NCI-H226 (cell line): ENCODE measurements at regions not wholly inside any gene's neighbourhood (a gene's known extent, or its start where the extent isn't known, plus 50 kb on each side); places are given as distances from the start of the nearest gene placed in this dataset.

Source experiments
- DNase-seq: peaks from one replicate; pipeline ENCODE4 v3.0.0-alpha.2; 2015

DNA sequence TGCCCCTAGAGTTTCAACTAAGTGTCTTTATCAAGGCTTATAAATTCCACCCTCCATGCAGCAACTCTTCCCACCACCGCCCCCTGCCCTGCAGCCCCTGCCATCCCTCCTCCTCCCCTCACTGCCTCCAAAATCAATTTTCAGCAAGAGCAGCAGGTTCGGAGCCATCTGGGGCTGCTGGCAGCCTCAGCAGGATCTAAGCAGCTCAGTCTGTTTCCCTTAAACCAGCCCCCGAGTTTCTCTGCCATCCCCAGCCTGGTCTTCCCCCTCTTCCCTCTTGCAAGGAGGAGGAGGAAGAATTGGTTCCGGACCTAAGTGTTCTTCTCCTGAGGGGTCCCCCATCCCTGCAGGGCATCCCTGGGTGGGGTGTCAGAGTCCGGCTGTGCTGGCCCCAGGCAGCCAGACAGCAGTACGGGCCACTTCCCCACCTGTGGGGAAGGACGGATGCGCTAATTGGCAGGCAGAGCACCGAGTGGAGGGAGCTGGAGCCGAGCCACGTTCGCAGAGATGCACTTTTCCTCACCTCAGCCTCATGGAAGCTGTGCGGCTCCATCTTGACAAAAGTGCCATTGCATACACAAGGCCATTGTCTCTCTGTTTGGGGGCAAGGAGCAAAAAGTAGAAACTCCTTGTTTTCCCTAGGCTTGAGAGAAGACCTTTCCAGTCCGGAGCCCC is 189.3 kb downstream of the KCNA5 start:
- DNase-seq, result no peak

DNA sequence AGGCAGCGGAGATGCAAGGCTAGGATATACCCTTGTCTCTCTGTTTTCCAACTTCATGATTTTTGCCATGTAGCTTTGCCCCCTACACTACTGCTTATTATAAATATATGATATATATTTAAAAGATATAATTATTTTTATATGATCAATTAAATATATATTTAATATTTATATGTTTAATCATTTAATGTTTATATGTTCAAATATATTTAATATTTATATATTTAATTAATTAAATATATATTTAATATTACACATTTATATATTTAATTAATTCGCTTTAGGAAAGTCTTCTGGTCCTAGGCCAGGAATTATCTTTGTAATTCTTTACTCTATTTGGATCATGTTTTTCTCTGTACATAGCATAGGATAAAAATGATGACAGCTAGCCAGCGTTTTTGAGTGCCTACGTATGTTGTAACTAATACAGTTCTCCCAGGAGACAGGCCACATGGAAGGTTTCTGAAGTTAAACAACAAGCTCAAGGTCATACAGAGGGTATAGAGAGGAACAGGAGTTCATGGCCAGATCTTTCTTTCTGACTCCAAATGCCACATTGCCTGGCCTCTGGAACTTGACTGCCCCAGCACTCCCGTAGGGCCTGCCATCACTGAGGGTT is 192.5 kb downstream of the KCNA5 start:
- no peak for DNase-seq

DNA sequence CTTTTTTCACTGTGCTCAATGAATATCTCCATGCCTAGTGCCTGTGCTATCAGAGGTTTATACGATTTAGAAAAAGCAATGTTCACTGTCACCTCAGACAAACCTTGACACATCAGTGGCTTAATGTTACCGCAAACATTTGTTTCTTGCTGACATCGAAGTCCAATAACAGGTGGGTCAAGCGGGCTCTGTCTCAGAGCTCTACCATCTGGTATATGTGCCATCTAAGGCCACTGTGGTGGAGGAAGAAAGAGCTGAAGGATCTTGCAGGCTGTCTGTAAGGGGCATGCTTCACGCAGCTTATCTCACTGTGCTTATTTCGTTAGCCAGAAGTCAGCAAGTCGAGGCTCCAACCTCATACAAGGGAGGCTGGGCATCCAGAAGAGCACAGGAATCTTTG is 189.5 kb upstream of the NTF3 start:
- no peak for DNase-seq

DNA sequence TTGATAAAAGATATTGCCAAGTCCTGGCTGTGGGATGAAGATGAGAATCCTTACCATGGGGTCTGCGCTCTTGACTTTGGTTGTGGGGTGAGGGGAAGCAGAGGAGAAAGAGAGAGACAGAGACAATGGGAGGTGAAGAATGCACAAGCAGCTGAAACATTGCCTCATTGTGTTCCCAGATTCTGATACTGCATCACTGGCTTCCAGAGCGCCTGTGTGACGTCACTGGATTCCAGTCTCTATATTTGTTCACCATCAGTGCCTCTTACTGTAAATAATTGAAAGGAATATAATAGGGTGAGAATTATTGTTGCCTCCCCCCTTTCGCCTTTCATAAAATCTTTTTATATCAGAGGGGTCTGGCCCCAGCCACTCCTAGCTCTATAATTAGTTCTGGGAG is 188.9 kb upstream of the NTF3 start:
- no peak for DNase-seq

DNA sequence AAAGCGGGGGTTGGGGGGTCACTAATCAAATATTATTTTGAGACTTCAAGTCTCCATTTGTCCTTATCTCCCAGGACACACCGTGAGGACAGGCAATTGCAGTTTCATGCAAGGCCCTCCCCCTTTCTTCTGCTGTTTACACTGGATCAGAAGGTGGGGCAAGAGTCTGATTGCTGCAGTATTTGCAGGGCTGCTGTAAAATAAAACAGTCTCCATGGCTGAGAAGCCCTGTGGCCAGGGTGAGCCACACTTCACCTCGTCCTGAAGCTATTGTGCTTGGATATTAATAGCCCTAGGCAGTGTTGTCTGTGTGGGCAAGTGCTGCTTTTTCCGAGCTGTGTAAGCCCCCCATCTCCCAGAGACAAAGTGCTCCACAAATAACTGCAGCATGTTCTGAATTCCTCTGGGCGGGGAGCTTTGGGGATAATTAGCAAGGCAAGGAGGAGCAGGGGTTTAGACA is 187.4 kb upstream of the NTF3 start:
- no peak for DNase-seq

DNA sequence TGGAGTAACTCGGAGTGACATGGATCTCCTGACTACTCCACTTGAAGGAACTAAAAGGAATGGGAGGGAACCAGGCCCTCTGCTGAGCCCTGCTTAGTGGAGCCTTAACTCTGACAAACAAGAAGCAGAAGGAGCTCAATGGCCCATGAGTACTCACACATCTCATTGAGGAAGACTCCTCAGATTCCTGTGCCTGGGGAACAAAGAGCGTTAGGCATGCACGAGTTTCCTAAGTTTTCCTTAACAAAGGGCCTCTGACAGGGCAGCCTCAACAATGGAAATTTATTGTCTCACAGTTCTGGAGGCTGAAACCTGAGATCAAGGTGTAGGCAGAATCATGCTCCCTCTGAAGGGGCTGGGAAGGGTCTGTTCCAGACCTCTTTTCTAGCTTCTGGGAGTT is 185.7 kb upstream of the NTF3 start:
- no peak for DNase-seq

DNA sequence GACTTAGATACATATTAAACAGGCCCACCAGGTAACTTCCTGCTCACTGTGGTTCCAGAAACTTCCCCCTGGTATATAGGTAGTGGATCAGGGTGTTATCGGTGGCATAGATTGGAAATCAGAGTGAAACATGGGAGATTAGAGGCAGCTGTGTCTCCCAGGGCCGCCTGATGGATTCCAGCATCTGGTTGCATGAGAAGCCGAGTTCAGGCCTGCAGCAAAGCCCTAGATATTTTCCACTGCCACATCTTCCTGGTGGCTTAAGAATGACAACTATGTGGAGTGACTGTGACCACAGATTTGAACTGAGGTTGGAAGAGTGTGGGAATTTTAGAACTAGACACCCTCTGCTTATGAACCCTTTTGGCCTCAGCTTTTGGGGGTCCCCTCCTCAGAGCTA is 184.8 kb upstream of the NTF3 start:
- DNase-seq, result no peak

DNA sequence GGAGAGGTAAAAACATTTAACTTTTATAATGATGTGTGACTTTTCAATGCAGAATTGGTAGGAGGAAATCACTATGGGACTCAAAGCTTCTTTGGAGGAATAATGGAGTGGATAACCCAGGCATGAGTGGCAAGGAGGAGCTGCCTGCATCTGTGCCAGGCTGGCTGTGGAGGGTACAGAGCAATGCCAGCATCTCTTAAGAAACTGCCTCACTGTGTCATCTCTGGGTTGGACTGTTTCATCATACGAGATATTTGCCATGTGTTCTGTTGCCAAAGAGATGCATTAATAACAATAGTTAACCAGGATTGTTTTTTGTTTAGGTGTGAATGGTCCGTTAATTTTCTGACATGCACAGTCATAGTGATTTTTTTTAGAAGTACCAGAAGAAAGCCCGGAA is 183.7 kb upstream of the NTF3 start:
- no peak for DNase-seq

DNA sequence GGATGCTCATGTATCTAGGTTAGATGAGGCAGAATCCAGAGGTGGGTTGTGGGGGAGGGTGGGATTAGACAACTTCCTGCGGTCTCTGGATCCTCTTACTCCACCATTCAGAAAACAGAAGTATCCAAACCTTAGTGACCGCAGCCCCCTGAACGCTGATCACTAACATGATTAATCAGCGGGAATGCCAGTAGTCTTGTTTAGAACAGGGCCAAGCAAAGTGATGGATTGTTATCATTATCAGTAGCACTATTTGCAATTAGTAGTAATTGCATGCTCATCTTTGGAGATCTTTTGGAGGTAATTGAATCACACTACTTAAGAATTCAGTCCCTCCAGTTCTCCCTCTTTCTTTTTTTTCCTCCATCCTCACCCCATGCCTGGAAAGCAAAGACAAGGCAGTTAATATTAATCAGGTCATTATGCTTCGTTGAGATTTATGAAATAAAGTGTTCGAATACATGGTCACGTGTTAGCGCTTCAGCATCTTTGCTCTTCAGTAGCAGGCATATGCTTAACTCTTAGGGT is 182.8 kb upstream of the NTF3 start:
- no peak for DNase-seq

DNA sequence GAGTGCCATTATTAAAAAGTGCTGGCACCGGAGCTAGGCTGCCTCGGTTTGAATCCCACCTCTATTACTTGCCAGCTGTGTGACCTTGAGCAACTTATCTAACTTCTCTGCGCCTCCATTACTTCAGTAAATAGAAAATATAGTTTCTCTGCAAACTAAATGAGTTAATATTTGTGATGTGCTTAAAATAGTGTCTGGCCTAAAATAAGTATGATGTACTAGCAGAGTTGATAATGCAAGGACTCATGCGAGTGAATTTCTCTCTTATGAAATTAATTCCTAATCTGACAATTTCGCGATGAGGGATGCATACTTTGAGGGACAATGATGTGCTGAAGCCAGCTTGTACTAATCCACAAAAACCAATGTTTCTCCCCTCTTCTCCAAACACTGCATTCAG is 180.8 kb upstream of the NTF3 start:
- no peak for DNase-seq

DNA sequence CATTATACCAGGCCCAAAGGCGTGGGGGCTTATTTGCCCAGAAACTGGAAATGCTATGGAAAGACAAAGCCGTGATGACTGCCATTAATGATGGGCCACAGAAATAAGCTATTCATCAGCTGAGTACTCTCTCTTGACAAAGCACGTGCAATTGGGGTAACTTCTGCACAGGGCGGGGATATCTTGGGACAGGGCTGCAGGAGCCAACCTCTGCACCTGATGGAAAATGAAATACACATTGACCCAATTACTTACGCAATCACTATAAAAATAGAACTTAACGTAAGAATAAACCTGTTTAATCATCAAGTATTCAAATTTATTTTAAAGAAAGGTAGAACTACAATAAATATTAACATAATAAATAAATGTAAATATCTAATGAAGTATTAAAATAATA is 180.1 kb upstream of the NTF3 start:
- DNase-seq, result no peak

DNA sequence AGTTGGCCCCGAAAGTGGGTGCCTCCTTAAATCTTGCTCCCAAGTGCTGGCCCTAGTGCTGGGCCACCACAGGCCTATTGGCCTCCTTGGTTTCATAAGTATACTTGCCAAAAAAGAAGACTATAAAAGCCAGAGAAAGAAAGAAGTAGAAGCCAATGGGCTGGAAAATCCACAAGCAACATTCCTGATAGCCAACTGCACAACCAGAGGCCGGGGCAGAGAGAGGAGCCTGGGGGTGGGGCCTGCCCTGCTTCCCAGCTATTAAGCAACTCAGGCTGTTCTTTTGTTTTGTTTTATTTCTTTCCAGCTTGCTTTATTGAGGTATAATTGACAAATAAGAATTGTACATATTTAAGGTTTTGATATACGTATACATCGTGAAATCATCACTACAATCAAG is 177.2 kb upstream of the NTF3 start:
- DNase-seq, result no peak

DNA sequence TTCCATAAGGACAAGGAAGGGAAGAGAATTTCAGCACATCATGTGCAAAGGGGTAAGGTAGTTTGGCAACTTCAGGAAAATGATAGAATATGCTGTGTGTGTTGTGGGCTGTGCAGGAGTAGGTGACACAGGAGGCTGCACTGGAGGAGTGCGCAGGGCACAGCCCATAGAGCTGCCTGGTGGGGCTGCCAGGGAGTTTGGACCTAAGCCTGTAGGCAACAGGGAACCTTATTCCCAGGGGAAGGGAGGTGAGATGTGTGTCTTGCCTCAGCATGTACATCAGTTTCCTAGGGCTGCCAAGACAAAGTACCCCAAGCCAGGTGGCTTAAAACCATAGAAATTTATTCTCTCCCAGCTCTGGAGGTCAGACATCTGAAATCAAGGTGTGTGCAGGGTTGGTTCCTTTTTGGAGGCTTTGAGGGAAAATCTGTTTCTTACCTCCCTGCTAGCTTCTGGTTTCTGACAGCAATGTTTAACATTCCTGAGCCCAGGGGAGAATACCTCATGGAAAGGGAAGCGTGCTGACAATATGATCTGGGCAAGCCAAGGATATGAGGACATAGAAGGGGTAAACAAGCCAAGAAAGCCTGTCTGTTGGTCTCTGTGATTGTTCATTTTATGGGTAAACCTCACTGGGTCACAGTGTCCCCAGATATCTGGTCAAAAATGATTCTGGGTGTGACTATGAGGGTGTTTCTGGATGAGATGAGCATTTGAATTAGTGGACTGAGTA is 174.0 kb upstream of the NTF3 start:
- no peak for DNase-seq

DNA sequence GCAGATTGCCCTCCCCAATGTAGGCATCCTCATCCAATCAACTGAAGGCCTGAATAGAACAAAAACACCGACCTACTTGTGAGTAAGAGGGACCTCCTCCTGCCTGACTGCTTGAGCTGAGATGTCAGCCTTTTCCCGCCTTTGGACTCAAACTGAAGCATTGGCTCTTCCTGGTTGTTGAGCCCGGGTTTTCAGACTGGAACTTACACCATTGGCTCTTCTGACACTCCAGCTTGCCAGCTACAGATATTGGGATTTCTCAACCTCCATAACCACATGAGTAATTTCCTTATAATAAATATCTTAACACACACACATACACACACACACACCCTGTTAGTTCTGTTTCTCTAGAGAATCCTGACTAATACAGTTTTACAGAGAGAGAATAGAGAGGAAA is 173.4 kb upstream of the NTF3 start:
- no peak for DNase-seq

DNA sequence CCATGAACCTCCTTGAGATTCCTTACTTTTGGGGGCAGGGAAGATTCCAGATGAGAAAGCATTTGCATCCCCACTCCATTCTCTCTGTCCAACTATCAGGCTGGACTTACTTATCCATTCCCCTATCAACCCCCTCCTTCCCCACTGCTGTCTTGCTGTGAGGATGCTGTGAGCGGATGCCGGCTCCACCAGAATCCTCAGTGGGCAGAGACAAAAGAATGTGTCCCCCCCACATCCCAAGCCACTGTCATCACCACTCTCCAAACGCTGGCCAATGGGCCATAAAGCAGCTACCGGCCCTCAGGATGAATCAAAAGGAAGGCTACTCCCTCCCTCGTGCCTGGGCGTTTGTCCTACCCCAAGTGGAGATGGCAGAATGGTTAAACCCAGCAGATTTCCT is 173.0 kb upstream of the NTF3 start:
- DNase-seq, result no peak

DNA sequence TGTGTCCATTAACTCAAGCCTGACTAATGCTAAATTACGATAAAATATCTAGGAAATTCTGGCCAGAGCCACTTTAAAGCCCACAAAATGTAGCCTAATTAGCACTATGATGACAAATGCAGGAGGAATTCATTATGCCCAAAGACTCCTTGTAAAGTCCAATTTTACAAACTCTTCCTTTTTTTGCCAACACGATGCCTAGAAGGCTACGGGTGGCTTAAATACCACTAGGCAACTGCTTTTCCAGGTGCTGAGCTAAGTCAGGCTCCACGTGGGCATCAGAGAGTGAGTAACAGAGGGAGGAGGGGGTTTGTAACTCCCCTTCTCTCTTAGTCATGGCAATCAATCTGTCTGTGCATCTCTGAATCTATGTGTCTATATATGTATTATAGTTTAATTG is 172.4 kb upstream of the NTF3 start:
- no peak for DNase-seq

DNA sequence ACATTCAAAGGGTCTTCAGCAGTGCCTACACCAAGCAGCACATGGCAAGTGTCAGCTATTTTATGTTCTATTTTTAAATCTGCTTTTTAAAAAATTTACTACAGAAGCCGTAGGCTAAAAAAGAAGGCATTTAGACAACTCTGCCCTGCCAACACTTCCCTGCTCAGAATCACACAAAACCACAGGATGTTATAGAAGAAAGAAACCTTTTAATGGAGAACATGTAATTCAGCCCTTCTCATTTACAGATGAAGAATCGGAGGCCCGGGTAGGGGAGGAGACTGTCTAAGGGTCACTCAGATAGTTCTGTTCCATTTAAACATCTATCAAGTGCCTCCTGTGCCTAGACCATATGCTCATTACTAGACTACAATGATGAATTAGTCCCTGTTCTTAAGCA is 171.8 kb upstream of the NTF3 start:
- no peak for DNase-seq

DNA sequence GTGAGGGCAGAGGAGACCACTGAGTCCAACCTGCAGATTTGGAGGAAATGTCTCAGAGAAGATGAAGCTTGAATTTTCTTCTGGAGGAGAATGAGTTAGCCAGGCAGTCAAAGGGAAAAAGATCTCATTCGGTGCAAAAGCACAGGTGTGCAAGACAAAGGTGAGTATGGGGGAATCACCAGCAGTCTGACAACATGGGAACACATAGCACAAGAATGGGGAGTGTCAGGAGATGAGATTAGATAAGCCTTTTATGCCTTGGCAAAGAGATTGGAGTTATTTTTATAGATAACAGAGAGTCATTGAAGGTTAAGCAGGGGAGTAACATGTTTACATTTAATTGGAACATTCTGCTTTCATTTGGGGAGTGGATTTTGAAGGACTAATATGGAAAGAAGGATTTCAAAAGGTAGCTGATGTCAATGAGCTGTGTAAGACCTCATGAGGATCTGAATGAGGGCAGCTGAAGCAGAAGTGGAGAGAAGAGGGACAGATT is 171.3 kb upstream of the NTF3 start:
- DNase-seq, result no peak

DNA sequence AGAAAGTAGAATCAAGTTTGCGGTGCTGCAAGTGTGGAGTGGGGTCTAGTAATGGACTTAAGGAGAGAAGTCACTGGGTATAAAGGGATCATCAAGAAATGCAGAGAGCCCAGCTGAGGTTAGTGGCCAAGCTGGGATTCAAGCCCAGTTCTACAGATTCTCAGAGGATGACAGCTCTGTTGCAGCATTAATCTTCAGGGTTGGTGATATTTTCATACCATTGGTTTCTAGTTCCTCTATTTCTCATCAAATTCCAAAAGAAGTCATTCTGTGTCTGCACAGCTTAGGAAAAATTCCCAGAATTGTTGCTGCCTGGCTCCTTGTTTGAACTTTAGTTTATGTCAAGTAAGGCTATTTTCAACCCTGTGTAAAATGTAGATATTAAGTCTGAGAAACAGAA is 169.5 kb upstream of the NTF3 start:
- DNase-seq, result no peak

DNA sequence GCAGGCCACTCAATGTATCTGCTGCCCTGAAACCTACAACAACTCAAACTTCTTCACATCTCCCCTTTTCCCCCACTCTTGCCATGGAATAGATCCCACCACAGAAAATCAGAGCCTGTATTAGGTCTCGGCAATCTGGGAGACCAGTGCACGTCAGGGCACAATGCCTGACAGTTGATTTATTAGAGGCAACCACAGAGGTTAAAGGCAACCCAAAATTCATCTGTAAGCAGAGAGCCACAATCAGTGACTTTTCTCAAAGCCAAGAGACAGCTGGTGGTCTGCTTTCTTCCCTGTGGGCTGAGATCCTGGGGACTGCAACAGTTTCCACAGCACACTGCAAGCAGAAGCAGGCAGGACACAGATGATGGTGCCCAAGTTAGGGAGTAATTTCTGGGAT is 169.0 kb upstream of the NTF3 start:
- DNase-seq, result no peak

DNA sequence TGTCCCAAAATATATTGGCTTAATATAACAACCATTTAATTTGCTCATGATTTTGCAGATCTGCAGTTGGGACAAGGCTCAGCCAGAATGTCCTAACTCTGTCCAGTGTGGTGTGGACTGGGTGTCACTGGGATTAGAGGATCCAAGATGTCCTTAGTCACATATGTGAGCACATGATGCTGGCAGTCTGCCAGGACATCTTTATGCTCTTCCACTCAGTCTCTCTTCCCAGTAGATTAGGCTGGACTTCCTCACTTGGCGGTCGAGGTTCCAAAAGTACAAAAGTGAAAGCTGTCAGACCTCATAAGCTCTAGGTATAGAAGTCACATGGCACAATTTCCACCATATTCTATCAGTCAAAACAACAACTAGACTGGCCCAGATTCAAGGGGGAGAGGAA is 167.9 kb upstream of the NTF3 start:
- no peak for DNase-seq

DNA sequence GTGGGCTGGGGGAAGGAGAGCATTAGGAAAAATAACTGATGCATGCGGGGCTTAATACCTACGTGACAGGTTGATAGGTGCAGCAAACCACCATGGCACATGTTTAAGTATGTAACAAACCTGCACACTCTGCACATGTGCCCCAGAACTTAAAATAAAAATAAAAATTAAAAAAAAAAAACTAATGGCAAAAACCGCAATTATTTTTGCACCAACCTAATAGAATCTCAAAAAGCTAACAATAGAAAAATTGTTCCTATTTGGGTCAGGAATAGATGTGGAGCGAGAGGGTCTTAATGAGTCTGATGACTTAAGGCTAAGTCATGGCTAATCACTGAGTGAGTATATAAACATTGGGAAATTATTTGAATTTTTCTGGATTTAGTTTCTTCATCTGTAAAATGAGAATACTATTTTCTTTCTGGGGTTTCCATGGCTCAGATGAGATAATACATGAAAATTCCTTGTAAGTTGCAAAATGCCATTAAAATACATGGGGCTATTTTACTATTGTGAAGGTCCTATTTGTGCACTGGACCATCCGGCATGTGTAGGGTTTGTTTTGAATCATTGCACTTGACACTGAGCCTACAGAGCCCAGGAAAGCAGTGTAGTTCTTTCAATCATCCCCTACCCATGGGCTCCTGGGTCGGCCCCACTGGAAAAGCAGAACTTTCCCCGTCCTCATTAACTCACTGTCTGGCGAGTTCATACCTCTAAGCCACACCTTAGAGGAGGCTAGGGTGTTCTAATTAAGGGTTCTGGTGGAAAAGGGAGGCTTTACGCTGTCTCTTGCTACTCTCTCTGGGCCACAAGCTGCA is 164.1 kb upstream of the NTF3 start:
- no peak for DNase-seq
